Spinal cord (tissue), 9 donors: ENCODE measurements at regions not wholly inside any gene's neighbourhood (a gene's known extent, or its start where the extent isn't known, plus 50 kb on each side); places are given as distances from the start of the nearest gene placed in this dataset.

Experiments
- DNase-seq, 6 donors: peaks; one replicate each; pipeline versions ENCODE4 v3.0.0 to v3.0.0-alpha.2; 2013 to 2015; ENCODE audit warnings: low spot score in 6 of 6, low read depth in 4 of 6
- H3K27ac ChIP-seq: one replicate; pipeline ENCODE4 v1.5.1; 2013; ENCODE audit warnings: low read depth, low read length, control low read depth
- H3K27me3 ChIP-seq: one replicate; pipeline ENCODE4 v1.6.1; 2013; ENCODE audit warnings: low read length; ENCODE audit not compliant: control insufficient read depth, insufficient read depth
- H3K36me3 ChIP-seq: one replicate; pipeline ENCODE4 v1.6.1; 2013; ENCODE audit warnings: low read length; ENCODE audit not compliant: control insufficient read depth, insufficient read depth
- H3K4me1 ChIP-seq: one replicate; pipeline ENCODE4 v1.6.1; 2013; ENCODE audit warnings: low read length; ENCODE audit not compliant: control insufficient read depth, insufficient read depth
- H3K4me3 ChIP-seq: one replicate; pipeline ENCODE4 v1.5.1; 2013; ENCODE audit warnings: low read depth, low read length, control low read depth
- H3K9me3 ChIP-seq: one replicate; pipeline ENCODE4 v1.6.1; 2013; ENCODE audit warnings: low read length; ENCODE audit not compliant: control insufficient read depth, insufficient read depth
- WGBS: methylation state at CpG from one replicate; pipeline ENCODE4 v1.1.5; 2013; ENCODE audit warnings: missing lambda C conversion rate; ENCODE audit not compliant: insufficient coverage; 5-methylcytosine and 5-hydroxymethylcytosine counted together
- donor health status: healthy.

DNA sequence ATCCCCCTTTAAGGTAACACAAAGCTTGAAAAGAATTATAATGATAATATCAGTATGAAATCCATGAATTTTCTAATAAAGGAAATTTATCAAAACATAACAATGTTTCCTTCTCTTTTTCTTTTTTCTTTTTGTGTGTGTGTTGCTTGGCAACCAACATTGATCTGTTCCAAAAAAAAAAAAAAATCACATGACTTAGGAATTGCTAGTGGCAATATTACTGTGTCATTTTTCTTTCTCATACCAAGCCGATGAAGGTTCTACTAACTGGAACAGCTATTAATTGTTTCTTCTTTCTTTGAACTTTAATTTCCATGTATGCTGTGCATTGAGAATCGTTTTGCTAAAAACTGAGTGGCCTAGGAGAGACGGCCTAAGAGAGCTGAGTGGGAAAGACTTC is 317.7 kb upstream of the ONECUT1 start:
- no peaks in the 10 kb centered on the region for H3K4me1 ChIP-seq
- peak in 1 of 6 donors; percentile 33 for DNase-seq
- WGBS = no CpG with 5 or more reads among the region's 3 CpGs
- no peak overlapping the region for H3K4me3 ChIP-seq
- no peaks in the 10 kb centered on the region for H3K36me3 ChIP-seq
- no peaks in the 10 kb centered on the region for H3K9me3 ChIP-seq
- H3K27ac ChIP-seq = no peak overlapping the region
- H3K27me3 ChIP-seq = no peaks in the 10 kb centered on the region

DNA sequence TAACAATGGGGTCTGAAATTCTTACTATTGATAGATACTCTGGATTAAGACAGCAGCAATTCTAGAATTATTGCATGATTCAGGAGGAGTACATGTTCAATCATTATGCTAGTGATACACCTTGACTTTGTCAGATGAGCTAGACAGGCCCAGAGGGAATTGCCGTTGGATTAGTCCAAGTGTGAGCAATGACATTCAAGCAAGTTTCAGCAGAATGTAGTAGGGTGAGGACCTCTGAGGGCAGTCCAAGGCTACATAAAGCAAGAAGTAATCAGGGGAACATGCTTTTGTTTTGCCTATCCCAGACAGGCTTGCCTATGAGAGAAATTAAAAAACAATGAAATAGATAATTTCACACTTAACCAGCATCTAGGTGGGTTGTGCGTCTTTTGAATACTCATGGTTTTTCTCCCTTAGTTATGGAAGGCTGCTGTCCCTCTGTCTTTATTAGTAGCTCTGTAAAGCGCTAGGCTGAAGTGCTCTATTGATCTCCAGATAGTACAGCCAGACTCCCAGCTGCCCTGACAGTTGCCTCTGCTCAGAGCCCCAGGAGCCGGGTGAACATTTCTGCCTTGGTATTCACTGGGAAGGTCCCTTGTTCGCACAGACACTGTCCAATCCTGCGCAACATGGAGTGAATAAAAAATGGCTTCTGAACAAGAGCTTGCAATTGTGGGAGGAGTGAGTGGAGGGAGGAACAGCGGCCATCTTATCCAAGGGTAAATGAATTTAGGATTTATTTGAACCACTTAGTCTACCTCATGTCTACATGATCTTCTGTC is 316.6 kb upstream of the ONECUT1 start:
- Histone ChIP-seq H3K27me3 (no peaks in the 10 kb centered on the region), H3K4me3 (no peak overlapping the region), H3K4me1 (no peaks in the 10 kb centered on the region), H3K36me3 (no peaks in the 10 kb centered on the region), H3K27ac (no peak overlapping the region), H3K9me3 (no peaks in the 10 kb centered on the region)
- 70% methylated on average over 4 of the region's 7 CpGs for WGBS
- peak in 1 of 6 donors; percentile 59 for DNase-seq

DNA sequence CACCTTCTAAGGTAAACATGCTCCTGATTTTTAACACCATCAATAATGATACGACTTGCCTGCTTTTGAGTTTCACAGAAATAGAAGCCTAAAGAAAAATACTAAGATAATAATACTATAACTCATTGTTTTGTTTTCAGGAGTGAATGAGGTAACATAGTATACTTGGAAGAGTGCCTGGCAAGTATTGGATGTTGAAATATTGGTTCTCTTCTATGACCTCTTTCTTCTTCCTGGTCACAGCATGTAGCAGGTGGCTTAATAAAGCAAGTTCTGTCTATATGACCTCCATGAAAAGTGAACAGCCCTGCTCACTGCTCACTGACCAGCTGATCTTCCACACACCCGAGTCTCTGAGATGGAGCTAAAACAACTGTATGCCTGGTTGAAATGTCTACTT is 312.3 kb upstream of the ONECUT1 start:
- Histone ChIP-seq H3K4me3 (no peak overlapping the region), H3K4me1 (no peaks in the 10 kb centered on the region), H3K27ac (no peak overlapping the region), H3K36me3 (no peaks in the 10 kb centered on the region), H3K9me3 (no peaks in the 10 kb centered on the region), H3K27me3 (no peaks in the 10 kb centered on the region)
- WGBS = 100% methylated on average over 1 of the region's 2 CpGs
- no peak for DNase-seq

DNA sequence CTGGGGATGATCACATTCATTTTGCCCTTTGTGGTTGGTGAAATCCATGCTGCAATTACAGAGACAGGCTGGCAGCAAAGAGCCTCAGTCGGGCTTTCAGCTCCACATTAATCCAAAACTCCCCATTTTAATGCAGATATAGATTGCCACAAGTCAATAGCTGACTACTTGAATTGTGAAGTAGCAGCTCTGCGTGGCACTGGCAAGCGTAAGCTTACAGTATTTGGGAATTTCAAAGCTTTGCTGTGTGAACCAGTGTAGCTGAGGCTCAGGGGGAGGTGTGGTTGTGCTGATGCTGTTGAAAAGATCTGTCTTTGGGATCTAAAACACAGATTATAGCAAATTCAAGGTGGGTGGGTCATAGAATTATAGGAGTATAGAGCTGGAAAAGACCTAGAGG is 290.3 kb upstream of the ONECUT1 start:
- H3K27ac ChIP-seq = no peak overlapping the region

DNA sequence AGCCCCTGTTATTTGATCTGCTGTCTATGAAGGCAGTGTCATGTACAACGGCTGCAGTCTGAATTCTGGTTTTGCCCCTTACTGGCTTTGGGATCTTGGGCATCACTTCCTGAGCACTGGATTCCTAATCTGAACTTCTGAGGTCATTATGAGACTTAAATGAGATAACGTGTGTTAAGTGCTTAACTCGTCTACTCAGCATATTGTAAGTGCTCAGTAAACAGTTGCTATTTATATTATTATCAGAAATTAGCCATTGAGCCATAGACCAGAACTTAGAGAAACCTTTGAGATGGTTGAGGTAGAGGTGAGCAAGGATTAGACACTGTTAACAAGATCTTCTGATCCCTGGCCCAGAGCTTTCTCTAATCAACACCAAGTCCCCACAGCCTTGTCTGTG is 284.1 kb upstream of the ONECUT1 start:
- no peaks in the 10 kb centered on the region for H3K4me1 ChIP-seq
- no peaks in the 10 kb centered on the region for H3K36me3 ChIP-seq
- H3K27ac ChIP-seq = no peak overlapping the region
- no peaks in the 10 kb centered on the region for H3K9me3 ChIP-seq
- 88% methylated on average over 1 of the region's 3 CpGs for WGBS
- DNase-seq = no peak
- H3K27me3 ChIP-seq = no peaks in the 10 kb centered on the region
- H3K4me3 ChIP-seq = no peak overlapping the region

More for the DNA sequence above, 290.3 kb upstream of the ONECUT1 start:
- WGBS = 47% methylated on average over 2 of the region's 3 CpGs
- H3K4me1 ChIP-seq = no peaks in the 10 kb centered on the region
- H3K36me3 ChIP-seq = no peaks in the 10 kb centered on the region
- H3K9me3 ChIP-seq = no peaks in the 10 kb centered on the region
- no peak overlapping the region for H3K4me3 ChIP-seq
- no peaks in the 10 kb centered on the region for H3K27me3 ChIP-seq
- DNase-seq = peak in 1 of 6 donors; percentile 20

DNA sequence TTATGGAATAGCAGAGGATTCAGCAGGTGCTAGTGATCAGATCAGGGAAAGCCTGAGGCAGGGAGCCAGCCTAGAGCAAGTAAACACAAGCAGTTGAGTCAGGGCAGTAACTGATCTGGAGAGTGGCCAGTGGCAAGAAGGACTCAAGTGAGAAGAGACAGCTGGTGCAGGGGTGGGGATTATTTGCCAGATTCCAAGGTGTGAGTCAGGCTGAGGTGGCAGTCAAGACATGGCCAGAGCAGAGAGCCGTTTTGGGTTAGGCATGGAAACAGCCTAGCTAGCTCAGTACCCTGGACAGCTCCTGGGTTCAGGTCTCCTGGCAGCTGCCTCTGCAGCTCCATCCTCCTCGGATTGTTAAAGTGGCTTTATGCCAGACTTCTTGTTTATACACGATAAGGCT is 281.9 kb upstream of the ONECUT1 start:
- Histone ChIP-seq H3K27ac (no peak overlapping the region), H3K4me1 (no peaks in the 10 kb centered on the region), H3K9me3 (no peaks in the 10 kb centered on the region), H3K4me3 (no peak overlapping the region), H3K27me3 (no peaks in the 10 kb centered on the region), H3K36me3 (no peaks in the 10 kb centered on the region)
- DNase-seq = peak in 5 of 6 donors; percentile 27 to 74 (median 35)
- WGBS = 10% methylated on average over 3 of the region's 3 CpGs

DNA sequence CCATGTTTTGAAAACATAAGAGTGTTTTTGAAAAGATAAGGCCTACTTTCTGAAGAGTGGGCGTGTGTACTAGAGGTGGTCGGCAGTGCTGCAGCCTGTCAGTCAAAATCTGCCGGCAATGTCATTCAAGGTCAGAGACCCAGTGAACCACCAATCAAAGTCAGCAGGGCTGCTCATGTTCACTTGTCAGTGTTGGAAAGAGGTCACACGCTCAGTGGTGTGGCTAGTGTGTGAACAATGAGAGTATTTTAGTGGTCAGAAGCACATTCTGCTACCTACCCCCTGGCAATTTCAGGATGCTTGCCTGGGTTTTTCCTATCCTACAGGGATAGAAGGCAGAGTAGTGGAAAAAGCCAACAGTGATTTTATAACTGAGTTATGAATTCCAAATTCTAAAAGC is 278.5 kb upstream of the ONECUT1 start:
- H3K4me3 ChIP-seq = no peak overlapping the region
- H3K36me3 ChIP-seq = no peaks in the 10 kb centered on the region
- H3K27me3 ChIP-seq = no peaks in the 10 kb centered on the region
- H3K9me3 ChIP-seq = no peaks in the 10 kb centered on the region
- DNase-seq = no peak
- WGBS = 74% methylated on average over 4 of the region's 4 CpGs
- H3K27ac ChIP-seq = no peak overlapping the region
- no peaks in the 10 kb centered on the region for H3K4me1 ChIP-seq

DNA sequence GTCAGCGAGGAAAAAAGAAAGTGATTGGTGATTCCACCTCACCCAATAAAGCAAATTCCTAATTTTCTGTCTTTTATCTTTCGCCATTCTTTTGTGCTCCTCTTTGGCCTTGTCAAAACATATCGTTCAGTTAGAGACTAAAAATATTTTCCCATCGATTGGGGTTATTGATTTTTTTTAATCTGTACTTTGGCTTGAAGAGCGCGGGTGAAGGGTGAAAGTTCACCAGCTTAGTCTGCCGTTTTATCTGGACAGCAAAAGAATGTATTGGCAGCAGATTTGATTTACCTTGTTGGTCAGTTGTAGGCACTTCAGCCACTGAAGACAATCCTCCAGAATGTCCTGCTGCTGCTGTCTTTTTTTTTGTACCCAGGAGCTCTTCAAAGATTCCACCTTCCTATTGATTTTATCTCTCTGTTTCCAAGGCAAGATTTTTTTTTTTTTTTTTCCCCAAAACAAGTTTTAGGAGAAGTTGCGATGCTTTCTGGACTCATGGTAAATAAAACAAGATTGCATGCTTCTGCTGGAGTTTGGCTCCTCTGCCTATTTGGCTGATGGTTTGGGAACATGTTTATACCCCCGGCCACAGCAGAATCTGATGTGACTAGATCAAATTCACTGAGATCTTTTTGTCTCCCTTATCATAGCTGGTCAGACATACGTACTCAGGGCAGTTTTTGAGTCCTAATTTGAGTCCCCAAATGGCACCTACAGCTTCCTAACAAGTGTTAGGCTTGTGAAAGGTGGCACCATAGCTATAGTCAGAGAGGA is 269.3 kb upstream of the ONECUT1 start:
- 93% methylated on average over 6 of the region's 10 CpGs for WGBS
- Histone ChIP-seq H3K9me3 (no peaks in the 10 kb centered on the region), H3K4me3 (no peak overlapping the region), H3K27ac (no peak overlapping the region), H3K36me3 (no peaks in the 10 kb centered on the region), H3K4me1 (no peaks in the 10 kb centered on the region), H3K27me3 (no peaks in the 10 kb centered on the region)
- no peak for DNase-seq

DNA sequence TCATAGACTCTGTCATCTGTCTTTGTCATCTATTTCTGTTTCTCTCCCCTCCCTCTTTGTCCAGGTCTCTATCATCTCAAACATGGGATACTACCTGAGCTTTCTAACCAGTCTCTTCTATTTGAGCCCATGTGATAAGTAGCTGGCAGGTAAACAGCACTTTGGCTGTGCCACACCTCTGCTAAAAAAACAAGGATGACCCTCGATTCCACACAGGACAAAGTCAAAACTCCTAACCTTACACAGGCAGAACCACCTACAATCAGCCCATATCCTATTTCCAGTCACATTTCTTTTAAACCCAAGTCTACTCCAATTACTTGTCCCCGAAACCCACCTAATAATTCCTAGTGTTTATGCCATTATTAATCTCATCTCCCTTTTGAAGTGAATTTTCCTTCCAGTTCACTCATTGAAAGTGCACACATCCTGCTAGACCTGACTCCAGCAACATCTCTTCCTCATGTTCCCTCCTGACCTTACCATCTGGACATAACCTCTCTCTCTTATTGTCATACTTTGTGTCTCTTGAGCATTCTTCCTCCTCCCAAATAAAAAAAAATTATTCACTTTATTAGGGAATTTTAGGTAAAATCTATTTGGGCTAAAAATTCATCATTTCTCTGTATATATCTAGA is 256.1 kb upstream of the ONECUT1 start:
- Histone ChIP-seq H3K4me3 (no peak overlapping the region), H3K36me3 (no peaks in the 10 kb centered on the region), H3K9me3 (peaks cover 4% of the 10 kb centered on the region), H3K27me3 (no peaks in the 10 kb centered on the region), H3K4me1 (no peaks in the 10 kb centered on the region), H3K27ac (no peak overlapping the region)
- 86% methylated on average over 2 of the region's 2 CpGs for WGBS
- no peak for DNase-seq
